A549 (cell line): ENCODE measurements at regions not wholly inside any gene's neighbourhood (a gene's known extent, or its start where the extent isn't known, plus 50 kb on each side); places are given as distances from the start of the nearest gene placed in this dataset.

Source experiments
- BHLHE40 ChIP-seq: IDR thresholded peaks from 2 replicates; pipeline ENCODE4 v1.6.1; 2012; ENCODE audit warnings: low read depth, low read length, inconsistent platforms
- KDM1A ChIP-seq: fragments of 200-600 bp; sonication (generic); IDR thresholded peaks from 2 replicates; pipeline ENCODE4 v1.6.1; 2016; ENCODE audit warnings: low read depth, mild to moderate bottlenecking
- POLR2A ChIP-seq: IDR thresholded peaks from 2 replicates; pipeline ENCODE4 v1.6.1; 2012; ENCODE audit warnings: mild to moderate bottlenecking, low read length
- TF ChIP-seq, protein P1 (sequence below): fragments of >200 bp; sonication (Bioruptor Twin); formaldehyde crosslinking; IDR thresholded peaks from 3 replicates; pipeline ENCODE4 v1.5.1; 2016
- TF ChIP-seq, protein P2 (sequence below): fragments of 450-650 bp; IDR thresholded peaks from 2 replicates; pipeline ENCODE4 v1.6.1; 2014; ENCODE audit warnings: antibody characterized with exemption

DNA sequence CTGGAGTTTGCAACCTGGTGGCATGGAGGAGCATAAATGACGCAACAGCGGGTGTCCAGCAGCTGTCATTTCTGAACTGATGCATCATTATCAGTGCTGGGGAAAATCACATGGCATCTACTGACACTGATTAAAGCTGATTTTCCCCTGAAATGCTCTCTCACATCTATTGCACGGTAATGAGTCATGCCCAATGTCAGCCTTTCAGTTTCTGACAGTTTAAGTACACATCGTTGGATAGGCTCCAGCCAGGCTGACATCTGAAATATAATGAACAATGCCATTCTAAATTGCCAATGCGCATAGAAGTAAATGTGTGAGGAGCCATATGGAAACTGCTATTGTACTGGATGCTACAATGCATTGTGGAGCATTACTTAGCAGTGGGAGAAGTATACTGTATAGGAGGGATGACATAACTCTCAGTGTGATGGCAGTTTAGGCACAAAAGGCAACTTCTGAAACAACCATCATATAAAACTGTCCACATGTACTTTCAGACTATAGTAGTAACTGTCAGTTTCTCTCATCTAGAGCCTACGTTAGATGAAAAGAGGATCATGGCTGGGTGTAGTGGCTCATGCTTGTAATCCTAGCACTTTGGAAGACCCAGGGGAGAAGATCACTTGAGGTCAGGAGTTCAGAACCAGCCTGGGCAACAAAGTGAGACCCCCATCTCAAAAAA lies 389.3 kb upstream of the DMAC1 start:
- TF ChIP-seq, protein P1, sequence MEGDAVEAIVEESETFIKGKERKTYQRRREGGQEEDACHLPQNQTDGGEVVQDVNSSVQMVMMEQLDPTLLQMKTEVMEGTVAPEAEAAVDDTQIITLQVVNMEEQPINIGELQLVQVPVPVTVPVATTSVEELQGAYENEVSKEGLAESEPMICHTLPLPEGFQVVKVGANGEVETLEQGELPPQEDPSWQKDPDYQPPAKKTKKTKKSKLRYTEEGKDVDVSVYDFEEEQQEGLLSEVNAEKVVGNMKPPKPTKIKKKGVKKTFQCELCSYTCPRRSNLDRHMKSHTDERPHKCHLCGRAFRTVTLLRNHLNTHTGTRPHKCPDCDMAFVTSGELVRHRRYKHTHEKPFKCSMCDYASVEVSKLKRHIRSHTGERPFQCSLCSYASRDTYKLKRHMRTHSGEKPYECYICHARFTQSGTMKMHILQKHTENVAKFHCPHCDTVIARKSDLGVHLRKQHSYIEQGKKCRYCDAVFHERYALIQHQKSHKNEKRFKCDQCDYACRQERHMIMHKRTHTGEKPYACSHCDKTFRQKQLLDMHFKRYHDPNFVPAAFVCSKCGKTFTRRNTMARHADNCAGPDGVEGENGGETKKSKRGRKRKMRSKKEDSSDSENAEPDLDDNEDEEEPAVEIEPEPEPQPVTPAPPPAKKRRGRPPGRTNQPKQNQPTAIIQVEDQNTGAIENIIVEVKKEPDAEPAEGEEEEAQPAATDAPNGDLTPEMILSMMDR: no peak
- TF ChIP-seq BHLHE40 (no peak), POLR2A (no peak), KDM1A (no peak)
- TF ChIP-seq, protein P2, sequence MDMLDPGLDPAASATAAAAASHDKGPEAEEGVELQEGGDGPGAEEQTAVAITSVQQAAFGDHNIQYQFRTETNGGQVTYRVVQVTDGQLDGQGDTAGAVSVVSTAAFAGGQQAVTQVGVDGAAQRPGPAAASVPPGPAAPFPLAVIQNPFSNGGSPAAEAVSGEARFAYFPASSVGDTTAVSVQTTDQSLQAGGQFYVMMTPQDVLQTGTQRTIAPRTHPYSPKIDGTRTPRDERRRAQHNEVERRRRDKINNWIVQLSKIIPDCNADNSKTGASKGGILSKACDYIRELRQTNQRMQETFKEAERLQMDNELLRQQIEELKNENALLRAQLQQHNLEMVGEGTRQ: no peak
